Left ventricle myocardium inferior (tissue), 1 donor: ENCODE measurements at regions not wholly inside any gene's neighbourhood (a gene's known extent, or its start where the extent isn't known, plus 50 kb on each side); places are given as distances from the start of the nearest gene placed in this dataset.
A peak's percentile ranks its signal among the peaks of the same experiment; 100 is the strongest.

ENCODE experiments used
- DNase-seq: peaks from one replicate; pipeline ENCODE4 v3.0.0-alpha.2; 2020
- H3K27ac ChIP-seq: fragments of 200-600 bp; replicated peaks from 2 replicates; pipeline ENCODE4 v1.8.0; 2021
- H3K27me3 ChIP-seq: fragments of 200-600 bp; 2 replicates; pipeline ENCODE4 v1.8.0; 2021; ENCODE audit warnings: low read depth
- H3K36me3 ChIP-seq: fragments of 200-600 bp; 2 replicates; pipeline ENCODE4 v1.8.0; 2021
- H3K4me1 ChIP-seq: fragments of 200-600 bp; 2 replicates; pipeline ENCODE4 v1.8.0; 2021
- H3K4me3 ChIP-seq: fragments of 200-600 bp; 2 replicates; pipeline ENCODE4 v1.8.0; 2021; ENCODE audit warnings: mild to moderate bottlenecking, moderate library complexity
- H3K9me3 ChIP-seq: fragments of 200-600 bp; replicated peaks from 2 replicates; pipeline ENCODE4 v1.8.0; 2021
- CTCF ChIP-seq: fragments of 200-600 bp; IDR thresholded peaks from 2 replicates; pipeline ENCODE4 v1.8.0; 2021; ENCODE audit warnings: antibody characterized with exemption, mild to moderate bottlenecking, borderline replicate concordance
- intact Hi-C: fragments of 100-400 bp; cut with micrococcal nuclease; formaldehyde crosslinking; loops from one replicate; pipeline ENCODE4 v1.11.0; 2022
- donor health status: DM: no; HTN: yes; CAD: no; lungs with severe emphysema.

- Histone ChIP-seq H3K4me3 (no peak overlapping the region), H3K4me1 (peaks cover under 1% of the 10 kb centered on the region), H3K27ac (no peak overlapping the region), H3K9me3 (no peaks in the 10 kb centered on the region), H3K27me3 (no peaks in the 10 kb centered on the region), H3K36me3 (no peaks in the 10 kb centered on the region)
- intact Hi-C loops = no loop called here
- DNase-seq = no peak
- no peak for TF ChIP-seq CTCF
Measured at GRCh38 chr15:31752905-31753304, 277.4 kb upstream of the CHRNA7 start.

GRCh38 chr15:31758126-31758525 lies 272.2 kb upstream of the CHRNA7 start:
- no peak for TF ChIP-seq CTCF
- intact Hi-C loops = no loop called here
- Histone ChIP-seq H3K36me3 (no peaks in the 10 kb centered on the region), H3K27ac (no peak overlapping the region), H3K4me3 (no peak overlapping the region), H3K9me3 (no peaks in the 10 kb centered on the region), H3K27me3 (no peaks in the 10 kb centered on the region), H3K4me1 (peaks cover 8% of the 10 kb centered on the region)
- peak; percentile 62 for DNase-seq

GRCh38 chr15:31768055-31768454 lies 262.3 kb upstream of the CHRNA7 start:
- no peak for DNase-seq
- intact Hi-C loops = no loop called here
- Histone ChIP-seq H3K4me3 (no peak overlapping the region), H3K4me1 (no peaks in the 10 kb centered on the region), H3K27me3 (no peaks in the 10 kb centered on the region), H3K27ac (no peak overlapping the region), H3K9me3 (no peaks in the 10 kb centered on the region), H3K36me3 (no peaks in the 10 kb centered on the region)
- no peak for TF ChIP-seq CTCF

DNA sequence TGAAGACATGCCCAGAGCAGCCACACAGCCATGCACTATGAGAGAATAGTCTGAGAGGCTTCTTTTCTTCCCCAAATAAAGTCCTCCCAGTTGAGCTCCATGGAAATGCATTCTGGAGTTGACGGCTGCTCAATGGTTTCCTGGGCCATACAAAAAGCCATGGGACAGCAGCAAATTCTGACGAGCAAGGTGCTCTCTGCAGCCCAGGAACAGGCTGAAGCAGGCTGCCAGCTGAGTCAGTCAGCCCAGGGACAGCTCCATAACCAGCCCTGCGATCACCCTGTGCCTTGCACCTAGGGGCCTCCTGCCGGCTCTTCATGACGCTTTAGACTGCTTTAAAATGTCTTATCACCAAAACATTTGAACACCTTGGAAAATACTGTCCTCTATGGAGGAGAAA lies 256.3 kb upstream of the CHRNA7 start:
- DNase-seq = no peak
- intact Hi-C loops = no loop called here
- Histone ChIP-seq H3K27me3 (no peaks in the 10 kb centered on the region), H3K36me3 (no peaks in the 10 kb centered on the region), H3K4me3 (no peak overlapping the region), H3K4me1 (no peaks in the 10 kb centered on the region), H3K9me3 (no peaks in the 10 kb centered on the region), H3K27ac (no peak overlapping the region)
- no peak for TF ChIP-seq CTCF

GRCh38 chr15:31776039-31776438 lies 254.3 kb upstream of the CHRNA7 start:
- no peaks in the 10 kb centered on the region for H3K4me1 ChIP-seq
- intact Hi-C loops = no loop called here
- no peak for TF ChIP-seq CTCF
- no peaks in the 10 kb centered on the region for H3K36me3 ChIP-seq
- no peak for DNase-seq
- no peaks in the 10 kb centered on the region for H3K27me3 ChIP-seq
- H3K4me3 ChIP-seq = no peak overlapping the region
- H3K9me3 ChIP-seq = no peaks in the 10 kb centered on the region
- no peak overlapping the region for H3K27ac ChIP-seq

DNA sequence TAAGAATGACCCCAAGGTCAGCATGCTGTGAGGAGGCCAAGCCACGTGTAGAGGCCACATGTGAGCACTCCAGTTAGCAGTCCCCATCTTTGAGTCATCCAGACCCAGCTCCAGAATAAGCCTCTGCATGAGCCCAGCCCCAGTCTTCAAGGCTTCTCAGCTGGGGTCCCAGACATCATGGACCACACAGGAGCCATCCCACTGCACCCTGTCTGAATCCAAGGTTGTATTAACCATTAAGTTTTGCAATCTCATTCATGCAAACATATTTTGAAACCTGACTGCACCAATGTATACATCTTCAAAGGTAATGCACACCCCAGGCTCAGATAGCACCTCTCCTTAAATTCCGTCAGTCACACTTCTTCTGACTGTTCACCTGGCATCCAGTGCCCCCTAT lies 249.1 kb upstream of the CHRNA7 start:
- intact Hi-C loops = no loop called here
- no peak overlapping the region for H3K27ac ChIP-seq
- H3K4me1 ChIP-seq = no peaks in the 10 kb centered on the region
- H3K4me3 ChIP-seq = no peak overlapping the region
- H3K27me3 ChIP-seq = no peaks in the 10 kb centered on the region
- TF ChIP-seq CTCF = no peak
- no peaks in the 10 kb centered on the region for H3K36me3 ChIP-seq
- no peak for DNase-seq
- no peaks in the 10 kb centered on the region for H3K9me3 ChIP-seq
